Umbilical cord (tissue), 1 donor: ENCODE measurements at regions not wholly inside any gene's neighbourhood (a gene's known extent, or its start where the extent isn't known, plus 50 kb on each side); places are given as distances from the start of the nearest gene placed in this dataset.

Source experiments
- DNase-seq: peaks from one replicate; pipeline ENCODE4 v3.0.0-alpha.2; 2015; ENCODE audit warnings: low spot score

DNA sequence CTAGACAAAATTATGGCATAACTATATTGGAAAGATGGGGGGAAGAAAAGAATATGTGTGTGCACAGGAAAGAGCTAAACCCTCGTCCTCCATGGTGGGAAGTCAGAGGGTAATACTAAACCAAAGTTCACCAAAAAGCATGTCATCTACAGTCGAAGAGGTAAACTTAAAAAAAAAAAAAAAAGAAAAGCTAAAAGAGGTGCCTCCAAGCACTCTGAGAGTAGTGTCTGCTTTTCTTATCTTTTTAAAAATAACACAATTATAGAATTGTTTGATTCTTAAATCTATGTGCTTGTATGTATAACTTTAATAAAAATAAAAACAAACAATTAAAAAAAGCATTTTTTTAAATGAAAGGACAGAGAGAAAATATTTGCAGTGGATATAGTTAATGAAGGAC is 77.3 kb upstream of the MYCN start:
- no peak for DNase-seq

DNA sequence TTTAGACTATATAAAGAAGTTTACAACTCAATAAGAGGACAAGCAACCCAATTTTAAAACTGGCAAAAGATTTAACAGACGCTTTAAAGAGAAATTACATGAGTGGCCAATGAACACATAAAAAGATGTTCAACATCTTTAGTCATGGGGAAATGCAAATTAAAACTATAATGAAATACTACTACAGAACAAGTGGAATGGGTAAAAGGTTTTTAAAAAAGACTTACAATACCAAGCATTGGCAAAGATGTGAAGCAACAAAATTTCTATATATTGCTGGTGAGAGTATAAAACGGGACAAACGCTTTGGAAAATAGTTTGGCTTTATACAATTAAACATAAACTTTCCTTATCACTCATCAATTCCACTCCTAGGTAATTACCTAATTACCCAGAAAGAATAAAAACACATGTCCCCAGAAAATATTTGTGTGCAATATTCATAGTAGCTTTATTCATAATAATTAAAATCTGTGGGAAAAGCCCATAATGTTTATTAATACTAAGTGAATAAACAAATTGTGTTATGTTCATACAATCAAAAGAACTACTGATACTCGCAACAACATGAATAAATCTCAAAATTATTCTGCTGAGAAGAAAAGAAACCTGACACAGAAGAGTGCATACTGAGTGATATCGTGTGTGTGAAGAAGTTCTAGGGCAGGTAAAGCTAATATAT is 76.7 kb upstream of the MYCN start:
- no peak for DNase-seq

DNA sequence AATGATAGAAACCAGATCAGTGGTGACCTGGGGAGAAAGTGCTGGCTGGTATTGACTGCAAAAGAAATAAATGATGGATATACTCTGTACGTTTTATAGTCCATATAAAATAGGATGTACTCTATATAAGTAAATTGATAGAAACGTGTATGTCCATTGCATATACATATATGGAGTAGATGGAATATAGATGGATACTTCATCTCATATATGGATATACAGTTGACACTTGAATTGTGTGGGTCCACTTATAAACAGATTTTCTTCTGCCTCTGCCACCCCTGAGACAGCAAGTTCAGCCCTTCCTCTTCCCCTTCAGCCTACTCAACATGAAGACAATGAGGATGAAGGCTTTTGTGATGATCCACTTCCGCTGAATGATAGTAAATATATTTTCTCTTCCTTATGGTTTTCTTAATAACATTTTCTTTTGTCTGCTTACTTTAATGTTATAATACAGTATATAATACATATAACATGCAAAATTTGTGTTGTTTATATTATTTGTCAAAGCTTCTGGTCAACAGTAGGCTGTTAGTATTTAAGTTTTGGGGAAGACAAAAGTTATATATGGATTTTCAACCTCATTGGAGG is 76.1 kb upstream of the MYCN start:
- no peak for DNase-seq

DNA sequence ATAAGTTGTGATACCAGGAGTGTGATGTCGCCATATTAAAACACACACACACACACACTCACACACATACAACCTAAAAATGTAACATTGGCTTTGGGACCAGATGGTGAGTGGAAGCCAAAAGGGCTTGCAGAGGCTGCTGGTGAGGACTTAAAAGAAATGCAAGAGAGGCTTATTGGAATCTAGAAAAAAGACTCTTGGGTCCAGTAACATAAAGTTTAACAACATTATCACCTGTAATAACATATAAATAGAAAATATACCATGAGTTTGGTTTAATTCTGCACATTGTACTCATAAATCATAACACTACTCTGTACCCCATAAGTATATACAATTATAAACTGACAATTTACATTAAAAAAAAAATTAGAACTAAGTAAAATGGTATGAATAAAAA is 74.4 kb upstream of the MYCN start:
- no peak for DNase-seq

DNA sequence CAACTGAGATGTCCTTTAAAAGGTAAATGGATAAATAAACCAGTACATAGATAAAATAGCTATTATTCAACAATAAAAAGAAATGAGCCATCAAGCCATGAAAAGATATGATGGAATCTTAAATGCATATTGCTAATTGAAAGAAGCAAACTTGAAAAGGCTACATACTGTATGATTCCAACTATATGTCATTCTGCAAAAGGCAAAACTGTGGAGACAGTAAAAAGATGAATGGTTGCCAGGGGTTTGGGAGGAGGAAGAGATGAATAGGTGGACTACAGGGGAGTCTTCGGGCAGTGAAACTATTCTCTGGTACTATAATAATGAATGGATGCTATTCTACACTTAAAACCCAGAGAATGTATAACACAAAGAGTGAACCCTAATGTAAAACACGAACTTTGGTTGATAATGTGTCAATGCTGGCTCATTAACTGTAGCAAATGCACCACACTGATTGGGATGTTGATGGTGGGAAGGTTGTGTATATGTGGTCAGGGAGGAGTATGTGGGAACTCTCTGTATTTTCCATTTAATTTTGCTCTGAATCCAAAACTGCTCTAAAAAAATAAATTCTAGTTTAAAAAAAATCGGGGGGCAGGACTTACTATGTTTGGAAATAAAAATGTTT is 73.7 kb upstream of the MYCN start:
- no peak for DNase-seq

DNA sequence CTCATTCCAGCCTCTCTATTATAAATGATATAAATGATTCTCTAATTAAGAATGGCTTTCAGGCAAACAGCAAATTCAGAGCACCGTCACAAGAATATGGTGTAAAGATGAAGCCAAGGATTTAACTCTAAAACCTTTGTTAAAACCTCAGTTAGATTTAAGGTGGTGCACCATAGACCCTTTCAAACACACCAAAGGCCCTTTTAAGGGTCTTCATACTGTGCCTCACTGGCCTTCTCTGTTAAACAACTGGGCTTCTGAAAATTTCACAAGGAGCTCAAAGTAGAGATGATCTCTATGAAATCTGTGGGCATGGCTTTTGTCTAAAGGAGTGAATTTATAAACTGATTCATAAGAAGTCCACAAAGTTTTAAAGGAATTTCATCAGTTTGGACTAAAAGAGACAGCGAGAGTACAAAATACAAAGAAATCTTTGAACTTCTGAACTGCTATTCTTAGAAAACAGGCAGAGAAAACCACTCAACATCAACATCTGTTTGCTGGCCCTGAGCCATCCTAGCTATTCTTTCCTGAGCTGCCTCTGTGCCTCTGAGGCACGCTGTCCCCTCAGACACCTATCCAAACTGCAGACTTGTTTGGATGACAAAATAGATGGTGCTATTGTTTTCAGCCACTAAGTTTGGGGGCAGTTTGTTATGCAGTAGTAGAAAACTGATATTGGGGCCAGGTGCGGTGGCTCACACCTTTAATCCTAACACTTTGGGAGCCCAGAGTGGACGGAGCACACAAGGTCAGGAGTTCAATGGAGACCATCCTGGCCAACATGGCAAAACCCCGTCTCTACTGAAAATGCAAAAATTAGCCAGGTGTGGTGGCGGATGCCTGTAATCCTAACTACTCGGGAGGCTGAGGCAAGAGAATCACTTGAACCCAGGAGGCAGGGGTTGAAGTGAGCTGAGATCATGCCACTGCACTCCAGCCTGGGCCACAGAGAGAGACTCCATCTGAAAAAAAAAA is 72.9 kb upstream of the MYCN start:
- DNase-seq = no peak

DNA sequence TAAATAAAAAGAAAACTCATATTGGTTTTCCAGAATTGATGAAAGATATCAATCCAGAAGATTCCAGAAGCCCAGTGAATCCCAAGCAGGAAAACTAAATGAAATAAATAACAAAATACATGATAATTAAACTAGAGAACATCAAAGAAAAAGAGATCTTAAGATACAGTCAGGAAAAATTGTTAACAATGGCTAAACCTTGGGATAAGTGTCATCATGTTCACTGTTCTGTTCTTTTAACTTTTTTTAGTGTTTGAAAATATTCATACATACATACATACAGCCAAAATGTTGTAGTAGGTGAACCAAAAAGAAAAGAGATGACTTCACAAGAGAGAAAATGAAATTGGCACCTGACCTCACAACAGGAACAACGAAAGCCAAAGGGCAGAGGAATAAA is 72.2 kb upstream of the MYCN start:
- DNase-seq = no peak

DNA sequence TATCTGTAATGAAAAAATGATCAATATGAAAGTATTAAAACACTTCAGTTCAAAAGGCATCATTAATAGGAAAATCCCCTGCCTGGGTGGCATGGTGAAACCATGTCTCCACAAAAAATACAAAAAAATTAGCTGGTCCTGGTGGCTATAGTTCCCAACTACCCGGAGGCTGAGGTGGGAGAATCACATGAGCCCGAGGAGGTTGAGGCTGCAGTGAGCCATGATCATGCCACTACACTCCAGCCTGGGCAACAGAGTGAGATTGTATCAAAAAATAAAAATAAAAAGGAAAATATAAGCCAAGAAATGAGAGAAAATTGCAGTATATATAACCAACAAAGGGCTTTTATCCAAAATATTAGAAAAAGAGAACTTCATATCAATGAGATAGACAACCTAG is 71.6 kb upstream of the MYCN start:
- DNase-seq = no peak

DNA sequence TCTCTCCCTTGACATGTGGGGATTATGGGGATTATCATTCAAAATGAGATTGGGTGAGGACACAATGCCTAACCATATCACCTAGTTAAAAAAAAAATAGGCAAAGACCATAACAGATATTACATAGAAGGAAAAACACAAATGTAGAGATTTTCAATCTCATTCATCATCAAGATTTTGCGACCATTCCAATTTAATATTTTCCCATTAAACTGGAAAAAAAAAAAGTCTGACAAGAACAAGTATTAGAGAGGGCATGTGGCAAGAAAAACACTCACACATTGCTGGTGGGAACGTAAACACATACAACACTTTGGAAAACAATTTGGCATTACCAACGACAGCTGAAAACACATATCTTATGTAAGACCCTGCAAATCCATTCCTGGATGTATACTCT is 71.0 kb upstream of the MYCN start:
- DNase-seq = no peak

DNA sequence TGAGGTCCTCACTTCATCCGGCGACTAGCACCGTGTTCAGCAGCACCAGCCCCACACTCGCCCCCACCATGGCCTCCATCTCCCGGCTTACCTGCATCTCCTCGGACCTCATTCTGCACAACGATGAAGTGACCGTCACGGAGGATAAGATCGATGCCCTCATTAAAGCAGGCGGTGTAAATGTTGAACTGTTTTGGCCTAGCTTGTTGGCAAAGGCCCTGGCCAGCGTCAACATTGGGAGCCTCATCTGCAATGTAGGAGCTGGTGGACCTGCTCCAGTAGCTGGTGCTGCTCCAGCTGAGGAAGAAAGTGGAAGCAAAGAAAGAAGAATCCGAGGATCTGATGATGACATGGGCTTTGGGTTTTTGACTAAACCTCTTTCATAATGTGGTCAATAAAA is 70.5 kb upstream of the MYCN start:
- DNase-seq = no peak

DNA sequence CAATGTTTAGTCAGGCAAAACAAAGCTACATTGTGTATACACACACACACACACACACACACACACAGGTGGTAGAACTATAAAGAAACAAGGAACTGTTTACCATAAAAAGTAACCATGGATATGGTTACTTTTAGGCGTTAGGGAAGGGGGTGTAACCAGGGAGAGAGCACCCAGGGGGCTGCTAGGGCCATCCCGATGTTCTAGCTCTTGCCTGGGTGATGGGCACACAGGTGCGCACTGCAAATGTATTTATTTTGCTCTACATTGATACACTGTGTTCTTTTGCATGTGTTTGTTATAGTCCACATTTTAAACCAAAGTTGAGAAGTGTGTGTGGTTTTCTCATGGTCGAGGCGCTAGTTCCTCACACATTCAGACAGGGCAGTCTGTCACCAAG is 69.8 kb upstream of the MYCN start:
- no peak for DNase-seq

DNA sequence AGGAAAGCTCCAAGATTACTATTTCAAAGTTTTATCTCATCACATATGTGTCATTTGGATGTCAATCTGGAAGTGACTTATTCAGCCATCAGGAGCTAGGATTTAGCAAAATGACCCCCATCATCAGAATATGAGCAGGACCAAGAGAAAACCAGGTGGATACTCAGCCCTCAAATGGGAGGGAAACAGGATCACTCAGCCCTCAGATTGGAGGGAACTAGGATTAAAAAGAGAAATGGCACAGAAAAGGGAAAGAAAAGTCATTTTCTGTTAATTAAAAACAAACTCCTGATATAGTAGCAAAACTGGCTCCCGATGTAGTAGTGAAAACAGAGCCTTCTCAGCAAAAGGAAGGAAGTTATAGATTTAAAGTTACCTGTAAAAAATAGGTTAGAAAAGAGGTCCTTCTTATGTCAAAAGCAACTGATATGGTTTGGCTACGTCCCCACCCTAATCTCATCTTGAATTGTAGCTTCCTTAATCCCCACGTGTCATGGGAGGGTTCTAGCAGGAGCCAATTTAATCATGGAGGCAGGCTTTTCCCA is 69.0 kb upstream of the MYCN start:
- DNase-seq = no peak

DNA sequence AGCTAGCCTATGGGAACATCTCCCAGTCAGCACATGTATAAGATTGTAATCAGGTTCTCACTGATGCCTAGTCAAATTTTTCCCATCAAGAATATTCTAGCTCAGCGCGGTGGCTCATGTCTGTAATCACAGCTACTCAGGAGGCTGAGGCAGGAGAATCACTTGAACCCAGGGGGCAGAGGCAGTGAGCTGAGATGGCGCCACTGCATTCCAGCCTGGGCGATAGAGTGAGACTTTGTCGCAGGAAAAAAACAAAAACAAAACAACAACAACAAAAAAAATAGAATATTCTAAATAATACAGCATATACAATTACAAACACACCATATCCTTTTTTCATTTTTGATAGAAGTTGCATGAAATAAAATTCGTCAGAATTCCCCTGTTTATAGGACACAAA is 67.5 kb upstream of the MYCN start:
- DNase-seq = no peak

DNA sequence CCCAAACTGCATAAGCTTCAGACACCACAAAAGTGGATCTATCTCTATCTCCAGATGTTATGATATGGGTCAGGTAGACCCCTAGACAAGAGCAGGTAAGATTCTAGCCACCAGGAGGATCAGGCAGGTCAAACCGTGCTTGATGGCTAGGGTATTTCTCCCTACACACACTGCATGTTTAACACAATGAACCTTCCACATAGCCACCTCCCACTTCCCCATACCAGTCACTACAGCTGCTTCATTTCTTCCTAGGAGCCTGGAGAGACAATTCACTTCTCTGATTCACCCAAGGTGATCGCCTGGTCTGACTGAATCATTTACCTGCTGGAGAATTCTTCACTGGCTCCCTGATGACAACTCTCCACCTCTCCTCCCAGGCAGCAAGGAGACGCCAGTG is 66.0 kb upstream of the MYCN start:
- DNase-seq = no peak

DNA sequence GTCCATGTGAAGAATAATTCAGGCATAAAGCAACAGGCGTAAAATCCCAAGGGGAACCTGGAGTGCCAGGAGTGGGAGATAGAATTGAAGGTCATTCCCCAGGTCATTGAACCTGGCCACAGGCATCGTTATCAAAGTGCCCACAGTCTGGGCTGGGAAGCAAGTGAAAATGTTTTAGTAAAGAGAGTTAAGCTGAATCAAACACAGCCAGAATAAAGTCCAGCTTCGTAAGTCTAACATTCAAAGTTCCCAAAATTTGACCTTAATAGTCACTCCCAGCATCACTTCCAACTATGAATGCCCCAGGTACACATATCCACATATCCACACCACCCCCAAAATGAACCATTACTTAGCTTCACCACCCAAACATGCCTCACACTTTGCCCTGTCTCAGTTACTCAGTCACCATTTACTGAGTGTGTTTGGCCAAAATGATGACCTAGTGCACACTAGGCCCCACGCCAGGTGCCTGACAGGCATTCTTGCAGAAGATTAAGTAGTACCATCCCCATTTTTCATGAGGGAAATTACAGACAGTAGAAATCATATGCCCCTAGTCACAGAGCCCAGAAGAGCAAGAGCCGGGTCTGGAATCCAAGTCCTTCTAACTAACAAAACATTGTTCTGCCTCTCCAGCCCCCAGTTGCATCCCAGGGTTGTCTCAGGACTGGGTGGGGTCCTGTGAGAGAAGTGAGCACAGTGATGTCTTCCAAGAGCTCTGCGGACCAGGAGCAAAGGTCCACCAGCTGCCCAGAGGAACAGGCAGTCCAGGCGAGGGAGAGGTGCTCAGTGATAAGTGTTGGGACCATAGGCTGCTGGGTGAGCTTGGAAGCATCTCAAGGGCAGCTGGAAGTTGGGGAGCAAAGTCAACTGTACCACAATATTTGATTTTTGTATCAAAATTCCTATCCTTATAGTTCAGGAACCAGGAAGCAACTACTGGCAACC is 65.2 kb upstream of the MYCN start:
- no peak for DNase-seq

DNA sequence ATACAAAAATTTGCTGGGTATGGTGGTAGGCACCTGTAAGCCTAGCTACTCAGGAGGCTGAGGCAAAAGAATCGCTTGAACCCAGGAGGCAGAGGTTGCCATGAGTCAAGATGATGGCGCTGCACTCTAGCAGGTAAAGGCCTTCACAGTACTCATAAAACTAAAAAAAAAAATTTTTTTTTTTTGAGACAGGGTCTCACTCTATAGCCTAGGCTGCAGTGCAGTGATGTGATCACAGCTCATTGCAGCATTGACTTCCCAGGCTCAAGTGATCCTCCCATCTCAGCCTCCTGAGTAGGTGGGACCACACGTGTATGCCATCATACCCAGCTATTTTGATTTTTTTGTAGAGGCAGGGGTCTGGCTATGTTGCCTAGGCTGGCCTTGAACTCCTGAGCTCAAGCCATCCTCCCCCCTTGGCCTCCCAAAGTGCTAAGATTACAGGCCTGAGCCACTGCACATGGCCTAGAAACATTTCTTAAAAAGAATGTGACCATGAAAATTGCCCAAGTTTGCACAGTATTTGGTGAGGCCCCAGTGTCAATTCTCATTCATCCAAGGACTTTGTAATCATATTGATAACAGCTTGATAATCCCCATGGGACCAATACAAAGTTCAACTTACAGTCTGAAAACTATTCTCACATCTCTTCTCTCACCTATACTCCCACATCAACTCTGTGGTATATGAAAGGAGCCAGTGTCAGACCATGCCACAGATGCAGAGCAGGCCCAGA is 64.2 kb upstream of the MYCN start:
- no peak for DNase-seq

DNA sequence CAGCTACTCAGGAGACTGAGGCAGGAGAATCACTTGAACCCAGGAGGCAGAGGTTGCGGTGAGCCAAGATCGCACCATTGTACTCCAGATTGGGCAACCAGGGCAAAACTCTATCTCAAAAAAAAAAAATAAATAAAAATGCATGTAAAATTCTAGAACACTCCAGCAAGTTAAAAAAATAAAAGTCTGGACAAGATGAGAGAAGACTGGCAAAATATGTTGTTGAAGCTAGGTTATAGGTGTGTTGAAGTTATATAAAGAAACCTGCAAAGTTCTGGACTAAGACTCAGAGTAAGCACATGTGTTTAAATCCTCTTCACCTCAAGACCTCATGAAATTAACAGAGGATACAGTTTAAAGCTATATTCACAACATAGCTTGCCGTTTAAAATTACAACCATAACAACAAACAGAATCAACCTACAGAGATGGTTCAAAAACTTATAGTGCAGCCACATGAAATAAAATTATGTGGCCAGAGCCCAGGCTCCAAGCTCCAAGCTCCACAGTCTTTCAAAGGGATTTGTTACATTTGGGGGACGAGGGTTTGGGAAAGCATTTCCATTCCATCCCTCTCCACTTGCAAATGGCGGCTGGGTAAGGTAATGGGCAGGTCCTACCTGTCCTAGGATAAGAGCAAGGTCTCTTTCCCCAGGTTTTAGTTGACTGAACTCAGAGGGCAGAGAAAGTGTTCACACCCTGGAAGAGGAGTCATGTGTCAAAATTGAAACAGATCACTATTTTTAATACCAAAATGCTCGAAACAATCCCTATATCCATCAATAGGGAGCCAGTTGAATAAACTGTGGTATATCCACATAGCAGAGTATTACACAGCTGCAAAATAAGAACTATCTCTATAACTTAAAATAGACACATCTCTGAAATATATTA is 59.9 kb upstream of the MYCN start:
- no peak for DNase-seq

DNA sequence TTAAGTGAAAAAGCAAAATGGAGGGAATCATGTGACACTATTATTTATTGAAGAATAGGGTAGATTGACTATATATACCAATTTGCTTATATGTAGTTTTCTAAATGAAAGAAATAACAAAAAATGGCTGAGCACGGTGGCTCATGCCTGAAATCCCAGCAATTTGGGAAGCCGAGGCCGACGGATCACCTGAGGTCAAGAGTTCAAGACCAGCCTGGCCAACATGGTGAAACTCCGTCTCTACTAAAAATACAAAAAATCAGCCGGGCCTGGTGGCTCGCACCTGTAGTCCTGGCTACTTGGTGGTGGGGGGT is 59.3 kb upstream of the MYCN start:
- no peak for DNase-seq

DNA sequence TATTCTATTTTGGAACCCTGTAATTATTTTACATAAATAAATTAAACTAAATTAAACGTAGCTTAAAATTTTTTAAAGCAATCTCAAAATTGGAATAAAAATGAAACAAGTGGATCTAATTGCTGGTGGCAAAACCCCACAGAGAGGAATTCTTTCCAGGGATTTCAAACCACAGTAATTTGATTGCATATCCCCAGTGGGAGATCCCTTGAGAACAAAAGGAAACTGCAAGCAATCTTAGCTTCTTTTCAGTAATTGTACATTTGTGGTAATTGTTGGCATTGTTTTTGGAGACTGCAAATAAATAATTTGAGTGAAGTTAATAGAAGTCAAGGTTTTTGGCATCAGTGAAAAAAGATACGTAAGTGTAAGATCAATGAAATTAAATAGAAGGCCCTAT is 58.7 kb upstream of the MYCN start:
- DNase-seq = no peak
